HEK293 (cell line): ENCODE measurements at regions not wholly inside any gene's neighbourhood (a gene's known extent, or its start where the extent isn't known, plus 50 kb on each side); places are given as distances from the start of the nearest gene placed in this dataset.

Experiments used
- CTCF ChIA-PET: fragments of 350-600 bp; formaldehyde crosslinking; extraction: SDS; loops from one replicate; lab custom pipeline; 2021; ENCODE audit warnings: antibody characterized with exemption; lab: Yijun Ruan, JAX
- POLR2A ChIA-PET: fragments of 300-600 bp; formaldehyde crosslinking; extraction: SDS; loops from one replicate; lab custom pipeline; 2020; ENCODE audit warnings: antibody characterized with exemption, inconsistent platforms; lab: Yijun Ruan, JAX
- H3K27ac ChIP-seq: fragments of 200-500 bp; sonication (Bioruptor generic); 2 replicates; pipeline ENCODE4 v1.5.1; 2014; ENCODE audit warnings: low read depth, low read length, control low read depth, inconsistent platforms; ENCODE audit errors: extremely low read depth
- H3K36me3 ChIP-seq, 2 experiments: fragments of 200-500 bp in 1 of 2; sonication (Bioruptor generic) in 1 of 2; 1 replicate in 1 of 2; 2 replicates in 1 of 2; pipeline ENCODE4 v1.5.1; 2014 to 2017; ENCODE audit warnings: inconsistent platforms in 2 of 2, low read length in 2 of 2; ENCODE audit not compliant: control insufficient read depth in 2 of 2, insufficient read depth in 1 of 2
- H3K4me1 ChIP-seq: fragments of 200-500 bp; sonication (Bioruptor generic); 2 replicates; pipeline ENCODE4 v1.5.1; 2014; ENCODE audit warnings: mild to moderate bottlenecking, low read length, inconsistent platforms; ENCODE audit not compliant: control insufficient read depth, insufficient read depth
- H3K4me3 ChIP-seq: 2 replicates; pipeline ENCODE4 v1.5.1; 2011; ENCODE audit warnings: low read depth, mild to moderate bottlenecking, control low read depth, low read length, moderate library complexity
- H3K9me3 ChIP-seq: fragments of 200-500 bp; sonication (Bioruptor generic); 2 replicates; pipeline ENCODE4 v1.5.1; 2014; ENCODE audit warnings: low read depth, low read length, inconsistent platforms; ENCODE audit not compliant: control insufficient read depth, insufficient read depth
- HOXD13 ChIP-seq: sonication (generic); formaldehyde crosslinking; IDR thresholded peaks from 2 replicates; pipeline ENCODE4 v1.8.0; 2022; ENCODE audit warnings: missing genetic modification reagents, borderline replicate concordance
- KLF1 ChIP-seq: fragments of 450-650 bp; formaldehyde crosslinking; IDR thresholded peaks from 2 replicates; pipeline ENCODE4 v1.5.1; 2016; ENCODE audit warnings: missing biosample characterization, missing genetic modification characterization
- KLF9 ChIP-seq: fragments of 450-650 bp; formaldehyde crosslinking; IDR thresholded peaks from 2 replicates; pipeline ENCODE4 v1.5.1; 2016; ENCODE audit warnings: missing biosample characterization, missing genetic modification characterization, low read depth
- MYNN ChIP-seq: fragments of 450-650 bp; formaldehyde crosslinking; IDR thresholded peaks from 2 replicates; pipeline ENCODE4 v1.5.1; 2016; ENCODE audit warnings: missing biosample characterization, missing genetic modification characterization, borderline replicate concordance
- PRDM1 ChIP-seq: fragments of 450-650 bp; formaldehyde crosslinking; IDR thresholded peaks from 2 replicates; pipeline ENCODE4; 2016; ENCODE audit warnings: missing biosample characterization, missing genetic modification characterization
- SALL2 ChIP-seq: fragments of 450-650 bp; formaldehyde crosslinking; IDR thresholded peaks from 2 replicates; pipeline ENCODE4 v1.5.0; 2017; ENCODE audit warnings: missing biosample characterization, mild to moderate bottlenecking, missing genetic modification characterization, borderline replicate concordance
- SCRT2 ChIP-seq: fragments of 450-650 bp; formaldehyde crosslinking; IDR thresholded peaks from 2 replicates; pipeline ENCODE4 v1.5.1; 2016; ENCODE audit warnings: missing biosample characterization, missing genetic modification characterization
- WT1 ChIP-seq: fragments of 450-650 bp; formaldehyde crosslinking; IDR thresholded peaks from 2 replicates; pipeline ENCODE4 v1.5.1; 2016; ENCODE audit warnings: missing biosample characterization, missing genetic modification characterization
- ZBTB26 ChIP-seq: fragments of 450-650 bp; formaldehyde crosslinking; optimal IDR thresholded peaks from 2 replicates; pipeline ENCODE3; 2016; ENCODE audit warnings: missing biosample characterization, mild to moderate bottlenecking, missing genetic modification characterization
- ZBTB7A ChIP-seq: fragments of 450-650 bp; formaldehyde crosslinking; IDR thresholded peaks from 2 replicates; pipeline ENCODE4 v1.5.1; 2016; ENCODE audit warnings: low read depth, missing biosample characterization, missing genetic modification characterization
- ZFP41 ChIP-seq: fragments of 450-650 bp; formaldehyde crosslinking; IDR thresholded peaks from 2 replicates; pipeline ENCODE4 v1.5.1; 2016; ENCODE audit warnings: missing biosample characterization, missing genetic modification characterization, borderline replicate concordance
- ZFP69B ChIP-seq: fragments of 450-650 bp; formaldehyde crosslinking; IDR thresholded peaks from 2 replicates; pipeline ENCODE4 v1.5.1; 2016; ENCODE audit warnings: missing biosample characterization, missing genetic modification characterization
- ZIC2 ChIP-seq: fragments of 450-650 bp; formaldehyde crosslinking; IDR thresholded peaks from 2 replicates; pipeline ENCODE4 v1.5.1; 2016; ENCODE audit warnings: missing biosample characterization, missing genetic modification characterization
- ZNF112 ChIP-seq: fragments of 450-650 bp; formaldehyde crosslinking; IDR thresholded peaks from 2 replicates; pipeline ENCODE4 v1.5.0; 2017; ENCODE audit warnings: missing biosample characterization, missing genetic modification characterization
- ZNF23 ChIP-seq: fragments of 450-650 bp; formaldehyde crosslinking; IDR thresholded peaks from 2 replicates; pipeline ENCODE4 v1.5.1; 2016; ENCODE audit warnings: missing biosample characterization, missing genetic modification characterization, borderline replicate concordance
- ZNF24 ChIP-seq: fragments of 450-650 bp; formaldehyde crosslinking; IDR thresholded peaks from 2 replicates; pipeline ENCODE4 v1.5.1; 2016; ENCODE audit warnings: missing biosample characterization, missing genetic modification characterization
- ZNF404 ChIP-seq: fragments of 450-650 bp; formaldehyde crosslinking; IDR thresholded peaks from 2 replicates; pipeline ENCODE4 v1.5.1; 2017; ENCODE audit warnings: missing biosample characterization, missing genetic modification characterization
- ZNF529 ChIP-seq: fragments of 450-650 bp; formaldehyde crosslinking; IDR thresholded peaks from 2 replicates; pipeline ENCODE4 v1.5.1; 2017; ENCODE audit warnings: missing genetic modification characterization, missing biosample characterization; ENCODE audit not compliant: insufficient replicate concordance
- ZNF560 ChIP-seq: fragments of 450-650 bp; formaldehyde crosslinking; IDR thresholded peaks from 2 replicates; pipeline ENCODE4 v1.5.1; 2017; ENCODE audit warnings: missing biosample characterization, missing genetic modification characterization, borderline replicate concordance
- ZNF785 ChIP-seq: fragments of 450-650 bp; formaldehyde crosslinking; IDR thresholded peaks from 2 replicates; pipeline ENCODE4 v1.5.1; 2016; ENCODE audit warnings: missing biosample characterization, missing genetic modification characterization
- TF ChIP-seq, protein P1 (sequence below): fragments of 450-650 bp; formaldehyde crosslinking; IDR thresholded peaks from 2 replicates; pipeline ENCODE4 v1.5.1; 2016; ENCODE audit warnings: missing biosample characterization, missing genetic modification characterization, low read depth
- TF ChIP-seq, protein P2 (sequence below): IDR thresholded peaks from 2 replicates; pipeline ENCODE4 v1.6.1; 2011; ENCODE audit warnings: mild to moderate bottlenecking, low read depth, low read length, borderline replicate concordance

GRCh38 chr6:102662851-102663250 lies 1269.3 kb downstream of the GRIK2 start:
- Histone ChIP-seq H3K9me3 (no peaks in the 10 kb centered on the region), H3K4me3 (no peak overlapping the region), H3K36me3 (no peaks in the 10 kb centered on the region), H3K27ac (no peak overlapping the region), H3K4me1 (no peaks in the 10 kb centered on the region)
- CTCF ChIA-PET = no interaction called here
- POLR2A ChIA-PET = no interaction called here
- TF ChIP-seq, protein P1, sequence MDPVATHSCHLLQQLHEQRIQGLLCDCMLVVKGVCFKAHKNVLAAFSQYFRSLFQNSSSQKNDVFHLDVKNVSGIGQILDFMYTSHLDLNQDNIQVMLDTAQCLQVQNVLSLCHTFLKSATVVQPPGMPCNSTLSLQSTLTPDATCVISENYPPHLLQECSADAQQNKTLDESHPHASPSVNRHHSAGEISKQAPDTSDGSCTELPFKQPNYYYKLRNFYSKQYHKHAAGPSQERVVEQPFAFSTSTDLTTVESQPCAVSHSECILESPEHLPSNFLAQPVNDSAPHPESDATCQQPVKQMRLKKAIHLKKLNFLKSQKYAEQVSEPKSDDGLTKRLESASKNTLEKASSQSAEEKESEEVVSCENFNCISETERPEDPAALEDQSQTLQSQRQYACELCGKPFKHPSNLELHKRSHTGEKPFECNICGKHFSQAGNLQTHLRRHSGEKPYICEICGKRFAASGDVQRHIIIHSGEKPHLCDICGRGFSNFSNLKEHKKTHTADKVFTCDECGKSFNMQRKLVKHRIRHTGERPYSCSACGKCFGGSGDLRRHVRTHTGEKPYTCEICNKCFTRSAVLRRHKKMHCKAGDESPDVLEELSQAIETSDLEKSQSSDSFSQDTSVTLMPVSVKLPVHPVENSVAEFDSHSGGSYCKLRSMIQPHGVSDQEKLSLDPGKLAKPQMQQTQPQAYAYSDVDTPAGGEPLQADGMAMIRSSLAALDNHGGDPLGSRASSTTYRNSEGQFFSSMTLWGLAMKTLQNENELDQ (tag by site-specific recombination) = no peak
- TF ChIP-seq ZBTB26 (tag by site-specific recombination) = no peak
- TF ChIP-seq ZFP41 = no peak
- no peak for TF ChIP-seq ZNF529
- no peak for TF ChIP-seq KLF1
- TF ChIP-seq ZIC2 = no peak
- TF ChIP-seq ZFP69B (tag by site-specific recombination) = no peak
- TF ChIP-seq MYNN = no peak
- TF ChIP-seq ZNF785 (tag by site-specific recombination) = no peak
- TF ChIP-seq ZNF24 = no peak

DNA sequence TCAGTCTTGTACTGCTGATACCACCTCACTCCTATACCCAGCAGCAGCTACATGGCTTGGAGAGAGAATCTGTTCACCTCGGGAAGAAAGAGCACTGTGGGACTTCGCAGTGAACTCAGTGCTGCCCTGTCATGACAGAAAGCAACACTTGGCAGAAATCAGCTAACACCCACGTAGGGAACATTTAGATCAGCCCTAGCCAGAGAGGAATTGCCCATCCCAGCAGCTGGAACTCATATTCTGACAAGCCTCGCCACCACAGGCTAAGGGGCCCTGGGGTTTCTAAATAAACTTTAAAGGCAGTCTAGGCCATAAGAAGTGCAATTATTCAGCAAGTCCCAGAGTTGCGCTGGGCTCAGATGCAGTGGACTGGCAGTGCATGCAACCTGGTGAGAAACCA lies 1266.8 kb downstream of the GRIK2 start:
- H3K4me1 ChIP-seq = no peaks in the 10 kb centered on the region
- no peaks in the 10 kb centered on the region for H3K9me3 ChIP-seq
- H3K4me3 ChIP-seq = no peak overlapping the region
- no peak for TF ChIP-seq HOXD13 (CRISPR knock-in tag)
- no peak for TF ChIP-seq SALL2 (tag by site-specific recombination)
- TF ChIP-seq KLF9 (tag by site-specific recombination) = no peak
- TF ChIP-seq ZNF560 (tag by site-specific recombination) = no peak
- TF ChIP-seq ZNF404 (tag by site-specific recombination) = no peak
- TF ChIP-seq PRDM1 (tag by site-specific recombination) = no peak
- TF ChIP-seq, protein P2, sequence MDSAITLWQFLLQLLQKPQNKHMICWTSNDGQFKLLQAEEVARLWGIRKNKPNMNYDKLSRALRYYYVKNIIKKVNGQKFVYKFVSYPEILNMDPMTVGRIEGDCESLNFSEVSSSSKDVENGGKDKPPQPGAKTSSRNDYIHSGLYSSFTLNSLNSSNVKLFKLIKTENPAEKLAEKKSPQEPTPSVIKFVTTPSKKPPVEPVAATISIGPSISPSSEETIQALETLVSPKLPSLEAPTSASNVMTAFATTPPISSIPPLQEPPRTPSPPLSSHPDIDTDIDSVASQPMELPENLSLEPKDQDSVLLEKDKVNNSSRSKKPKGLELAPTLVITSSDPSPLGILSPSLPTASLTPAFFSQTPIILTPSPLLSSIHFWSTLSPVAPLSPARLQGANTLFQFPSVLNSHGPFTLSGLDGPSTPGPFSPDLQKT = no peak
- no peak for TF ChIP-seq WT1 (tag by site-specific recombination)
- TF ChIP-seq ZBTB7A = no peak
- TF ChIP-seq SCRT2 = no peak
- TF ChIP-seq ZNF23 (tag by site-specific recombination) = no peak
- no peak for TF ChIP-seq ZNF112 (tag by site-specific recombination)
- TF ChIP-seq, all 188 proteins: peak for 0
- ChIA-PET CTCF (no interaction called here), POLR2A (no interaction called here)
- no peak overlapping the region for H3K27ac ChIP-seq
- no peaks in the 10 kb centered on the region for H3K36me3 ChIP-seq
